ENCODE measurements at regions not wholly inside any gene's neighbourhood (a gene's known extent, or its start where the extent isn't known, plus 50 kb on each side); places are given as distances from the start of the nearest gene placed in this dataset.

GRCh38 chr15:69718436-69718835 is 265.8 kb downstream of the RPLP1 start:
- no peak for DNase-seq (ENCODE audit: low read depth)

- DNase-seq (ENCODE audit: low read depth): no peak
Observed at GRCh38 chr15:69718916-69719315, 266.3 kb downstream of the RPLP1 start.

- peak; percentile 34 for DNase-seq (ENCODE audit: low read depth)
Observed at GRCh38 chr15:69719527-69720240, 267.1 kb downstream of the RPLP1 start.

- no peak for DNase-seq (ENCODE audit: low read depth)
Observed at GRCh38 chr15:69720536-69720935, 267.9 kb downstream of the RPLP1 start.

- DNase-seq (ENCODE audit: low read depth): no peak
Observed at GRCh38 chr15:69722924-69723323, 270.3 kb downstream of the RPLP1 start.

- DNase-seq (ENCODE audit: low read depth): no peak
Observed at GRCh38 chr15:69723404-69724096, 270.9 kb downstream of the RPLP1 start.

GRCh38 chr15:69724333-69724732 is 271.7 kb downstream of the RPLP1 start:
- no peak for DNase-seq (ENCODE audit: low read depth)

- DNase-seq (ENCODE audit: low read depth): no peak
Observed at GRCh38 chr15:69725275-69725674, 272.7 kb downstream of the RPLP1 start.

- no peak for DNase-seq (ENCODE audit: low read depth)
Observed at GRCh38 chr15:69725957-69726356, 273.3 kb downstream of the RPLP1 start.

GRCh38 chr15:69727121-69727924 is 274.7 kb downstream of the RPLP1 start:
- DNase-seq (ENCODE audit: low read depth): no peak

- peak; percentile 65 for DNase-seq (ENCODE audit: low read depth)
Observed at GRCh38 chr15:69729167-69729748, 276.6 kb downstream of the RPLP1 start.

- DNase-seq (ENCODE audit: low read depth): no peak
Observed at GRCh38 chr15:69730281-69731080, 277.9 kb downstream of the RPLP1 start.

- DNase-seq (ENCODE audit: low read depth): no peak
Observed at GRCh38 chr15:69731081-69731330, 278.4 kb downstream of the RPLP1 start.

- DNase-seq (ENCODE audit: low read depth): no peak
Observed at GRCh38 chr15:69731581-69731980, 279.0 kb downstream of the RPLP1 start.

GRCh38 chr15:69732133-69732532 is 279.5 kb downstream of the RPLP1 start:
- no peak for DNase-seq (ENCODE audit: low read depth)

- no peak for DNase-seq (ENCODE audit: low read depth)
Observed at GRCh38 chr15:69734699-69735098, 282.1 kb downstream of the RPLP1 start.

- DNase-seq (ENCODE audit: low read depth): no peak
Observed at GRCh38 chr15:69735121-69735520, 282.5 kb downstream of the RPLP1 start.

- DNase-seq (ENCODE audit: low read depth): no peak
Observed at GRCh38 chr15:69736161-69736560, 283.5 kb downstream of the RPLP1 start.

GRCh38 chr15:69737916-69738315 is 285.3 kb downstream of the RPLP1 start:
- DNase-seq (ENCODE audit: low read depth): no peak

GRCh38 chr15:69740684-69741083 is 288.1 kb downstream of the RPLP1 start:
- no peak for DNase-seq (ENCODE audit: low read depth)

GRCh38 chr15:69742361-69742760 is 289.7 kb downstream of the RPLP1 start:
- DNase-seq (ENCODE audit: low read depth): no peak

- DNase-seq (ENCODE audit: low read depth): no peak
Observed at GRCh38 chr15:69743091-69743490, 290.5 kb downstream of the RPLP1 start.
